ENCODE measurements at regions not wholly inside any gene's neighbourhood (a gene's known extent, or its start where the extent isn't known, plus 50 kb on each side); places are given as distances from the start of the nearest gene placed in this dataset.

- TF ChIP-seq ZNF609 (CRISPR knock-in tag; IDR thresholded peaks at IDR 0.05; ENCODE audit: borderline replicate concordance) = peak; percentile 71; the same call in 1 of the 2 replicates
- TF ChIP-seq ZNF607 (CRISPR knock-in tag; IDR thresholded peaks at IDR 0.05; ENCODE audit: borderline replicate concordance) = peak; percentile 44; the same call in 1 of the 2 replicates
- TF ChIP-seq NR1H2 (CRISPR knock-in tag; IDR thresholded peaks at IDR 0.05; ENCODE audit: borderline replicate concordance, low read depth) = peak; percentile 40; the same call in 1 of the 2 replicates
- TF ChIP-seq GMEB2 (CRISPR knock-in tag; IDR thresholded peaks at IDR 0.05; ENCODE audit: low read depth) = no peak
- TF ChIP-seq DNMT1 (CRISPR knock-in tag; IDR thresholded peaks at IDR 0.05) = no peak
- TF ChIP-seq ZNF792 (CRISPR knock-in tag; IDR thresholded peaks at IDR 0.05) = no peak
- no peak for TF ChIP-seq CENPT (CRISPR knock-in tag; IDR thresholded peaks at IDR 0.05; ENCODE audit: low read depth)
- TF ChIP-seq ZNF160 (CRISPR knock-in tag; IDR thresholded peaks at IDR 0.05) = no peak; the same call in 1 of the 2 replicates
- TF ChIP-seq CHD4 (IDR thresholded peaks at IDR 0.05; ENCODE audit: borderline replicate concordance, low read length) = no peak
- no peak for TF ChIP-seq CREB3 (CRISPR knock-in tag; IDR thresholded peaks at IDR 0.05)
- no peak for TF ChIP-seq ZBTB4 (CRISPR knock-in tag; IDR thresholded peaks at IDR 0.05; ENCODE audit: borderline replicate concordance)
- no peak for TF ChIP-seq LBX2 (CRISPR knock-in tag; IDR thresholded peaks at IDR 0.05; ENCODE audit: borderline replicate concordance)
- no peak; the same call in 1 of the 2 replicates for TF ChIP-seq FOXA3 (CRISPR knock-in tag; IDR thresholded peaks at IDR 0.05)
- 0 out of 2 replicates have a peak, but pooled peaks have one; percentile 66 for TF ChIP-seq CCDC6 (CRISPR knock-in tag; IDR thresholded peaks at IDR 0.05)
- peak; percentile 72 for TF ChIP-seq ZBTB26 (CRISPR knock-in tag; IDR thresholded peaks at IDR 0.05; ENCODE audit: borderline replicate concordance)
Measured at GRCh38 chr2:236968101-236968879, 117.4 kb upstream of the COPS8 start (continued).

Data from HepG2 (cell line).